GM18508 (cell line): ENCODE measurements at regions not wholly inside any gene's neighbourhood (a gene's known extent, or its start where the extent isn't known, plus 50 kb on each side); places are given as distances from the start of the nearest gene placed in this dataset.

Source experiments
- ATAC-seq: cut with Tn5 transposase; IDR thresholded peaks from one replicate; pipeline ENCODE4 v1.9.1; 2021; ENCODE audit warnings: moderate number of reproducible peaks; ENCODE audit not compliant: insufficient read depth, unreplicated experiment

- no peak for ATAC-seq
Observed at GRCh38 chr14:42014301-42014700, 407.6 kb downstream of the LRFN5 start.

- no peak for ATAC-seq
Observed at GRCh38 chr14:42013559-42013958, 406.9 kb downstream of the LRFN5 start.

- ATAC-seq = no peak
Observed at GRCh38 chr14:42013153-42013552, 406.5 kb downstream of the LRFN5 start.

GRCh38 chr14:42011221-42011620, 404.5 kb downstream of the LRFN5 start:
- no peak for ATAC-seq

- ATAC-seq = no peak
Observed at GRCh38 chr14:42004321-42004720, 397.6 kb downstream of the LRFN5 start.

GRCh38 chr14:42002141-42002540, 395.5 kb downstream of the LRFN5 start:
- no peak for ATAC-seq

- no peak for ATAC-seq
Observed at GRCh38 chr14:42001431-42001830, 394.8 kb downstream of the LRFN5 start.

GRCh38 chr14:42000450-42000849, 393.8 kb downstream of the LRFN5 start:
- no peak for ATAC-seq

GRCh38 chr14:41993687-41994086, 387.0 kb downstream of the LRFN5 start:
- no peak for ATAC-seq

GRCh38 chr14:41986700-41987099, 380.0 kb downstream of the LRFN5 start:
- no peak for ATAC-seq

GRCh38 chr14:41986083-41986645, 379.5 kb downstream of the LRFN5 start:
- no peak for ATAC-seq

- no peak for ATAC-seq
Observed at GRCh38 chr14:41973178-41973577, 366.5 kb downstream of the LRFN5 start.

GRCh38 chr14:41972531-41972930, 365.9 kb downstream of the LRFN5 start:
- ATAC-seq = no peak

- ATAC-seq = no peak
Observed at GRCh38 chr14:41960281-41960680, 353.6 kb downstream of the LRFN5 start.

GRCh38 chr14:41957459-41957858, 350.8 kb downstream of the LRFN5 start:
- ATAC-seq = no peak
